Body of pancreas (tissue), 4 donors: ENCODE measurements at regions not wholly inside any gene's neighbourhood (a gene's known extent, or its start where the extent isn't known, plus 50 kb on each side); places are given as distances from the start of the nearest gene placed in this dataset.

Source experiments
- ATAC-seq: fragments of 150-250 bp; one replicate; pipeline ENCODE4 v1.9.1; 2016
- DNase-seq, 4 donors: peaks; one replicate each; pipeline ENCODE4 v3.0.0-alpha.2; 2019
- H3K27ac ChIP-seq, 4 donors: fragments of 200-600 bp; sonication (generic); 1 replicate in 3 of 4; 2 replicates in 1 of 4; pipeline versions ENCODE4 v1.5.1 to v1.6.1; 2016 to 2019; ENCODE audit warnings: mild to moderate bottlenecking in 1 of 4, mixed read lengths in 1 of 4, moderate library complexity in 1 of 4
- H3K27me3 ChIP-seq, 2 donors: fragments of 200-600 bp; sonication (generic); one replicate each; pipeline ENCODE4 v1.6.0; 2016; ENCODE audit warnings: mild to moderate bottlenecking in 1 of 2
- H3K36me3 ChIP-seq, 2 donors: fragments of 200-600 bp; sonication (generic); replicated peaks in 1 of 2; 2 replicates each; pipeline ENCODE4 v1.5.1; 2016; ENCODE audit warnings: low read depth in 2 of 2; ENCODE audit not compliant: insufficient read depth in 1 of 2
- H3K4me1 ChIP-seq: fragments of 200-600 bp; sonication (generic); one replicate; pipeline ENCODE4 v1.6.0; 2016
- H3K4me3 ChIP-seq, 2 donors: fragments of 200-600 bp; sonication (generic); 1 replicate in 1 of 2; 2 replicates in 1 of 2; pipeline ENCODE4 v1.5.1; 2016 to 2019
- H3K9me3 ChIP-seq, 3 donors: fragments of 200-600 bp; sonication (generic); 1 replicate in 2 of 3; 2 replicates in 1 of 3; pipeline ENCODE4 v1.5.1; 2016
- CTCF ChIP-seq, 7 experiments: fragments of 450-650 bp in 4 of 7; fragments of 200-600 bp in 3 of 7; sonication (generic) in 3 of 7; IDR thresholded peaks; one replicate each; pipeline ENCODE4 v1.5.1; 2016 to 2019; ENCODE audit warnings: antibody characterized with exemption in 7 of 7
- POLR2A ChIP-seq, 3 donors: fragments of 450-650 bp; IDR thresholded peaks; one replicate each; pipeline ENCODE4 v1.6.1; 2016; ENCODE audit warnings: antibody characterized with exemption in 3 of 3, mild to moderate bottlenecking in 2 of 3
- WGBS, 2 donors: methylation state at CpG; one replicate each; pipeline ENCODE4 v1.1.5; 2017; 5-methylcytosine and 5-hydroxymethylcytosine counted together
- intact Hi-C: fragments of 100-400 bp; cut with DNase I; formaldehyde crosslinking; loops from one replicate; pipeline ENCODE4 v1.15.1; 2023

- no peak for DNase-seq
- H3K9me3 ChIP-seq = no peaks in the 10 kb centered on the region
- 23 to 24% methylated on average over 2 of the region's 2 CpGs for WGBS, 2 donors
- no peak for ATAC-seq
- H3K4me1 ChIP-seq = no peaks in the 10 kb centered on the region
- no peaks in the 10 kb centered on the region for H3K27me3 ChIP-seq
- no peaks in the 10 kb centered on the region for H3K36me3 ChIP-seq
- intact Hi-C loops = no loop called here
- H3K4me3 ChIP-seq = no peak overlapping the region
- TF ChIP-seq POLR2A (IDR thresholded peaks at IDR 0.05) (no peak), CTCF (IDR thresholded peaks at IDR 0.05) (no peak)
- H3K27ac ChIP-seq = no peak overlapping the region
Observed at GRCh38 chr6:81194374-81194773, 558.1 kb downstream of the TENT5A start.

- DNase-seq = peak in 2 of 4 donors; percentile 5 to 22
- Histone ChIP-seq H3K36me3 (no peaks in the 10 kb centered on the region), H3K4me1 (no peaks in the 10 kb centered on the region), H3K4me3 (no peak overlapping the region), H3K27ac (no peak overlapping the region), H3K27me3 (no peaks in the 10 kb centered on the region), H3K9me3 (no peaks in the 10 kb centered on the region)
- ATAC-seq = peak; percentile 58
- intact Hi-C loops = no loop called here
- WGBS, 2 donors = 42 to 45% methylated on average over 4 of the region's 4 CpGs
- TF ChIP-seq POLR2A (IDR thresholded peaks at IDR 0.05) = no peak
- no peak for TF ChIP-seq CTCF (IDR thresholded peaks at IDR 0.05)
Observed at GRCh38 chr6:81172056-81172740, 580.3 kb downstream of the TENT5A start.

- intact Hi-C loops = no loop called here
- no peak for TF ChIP-seq CTCF (IDR thresholded peaks at IDR 0.05)
- no peak for TF ChIP-seq POLR2A (IDR thresholded peaks at IDR 0.05)
- no peak for ATAC-seq
Observed at GRCh38 chr6:81169166-81169565, 583.3 kb downstream of the TENT5A start.

GRCh38 chr6:81166770-81167169, 585.7 kb downstream of the TENT5A start:
- Histone ChIP-seq H3K27ac (no peak overlapping the region), H3K9me3 (no peaks in the 10 kb centered on the region), H3K4me1 (no peaks in the 10 kb centered on the region), H3K36me3 (no peaks in the 10 kb centered on the region), H3K4me3 (no peak overlapping the region), H3K27me3 (no peaks in the 10 kb centered on the region)
- TF ChIP-seq POLR2A (IDR thresholded peaks at IDR 0.05) (no peak), CTCF (IDR thresholded peaks at IDR 0.05) (no peak)
- DNase-seq = no peak
- intact Hi-C loops = no loop called here
- no peak for ATAC-seq

More at GRCh38 chr6:81169166-81169565, 583.3 kb downstream of the TENT5A start:
- Histone ChIP-seq H3K27ac (no peak overlapping the region), H3K36me3 (no peaks in the 10 kb centered on the region), H3K4me1 (no peaks in the 10 kb centered on the region), H3K27me3 (no peaks in the 10 kb centered on the region), H3K4me3 (no peak overlapping the region), H3K9me3 (no peaks in the 10 kb centered on the region)
- WGBS, 2 donors = 48 to 50% methylated on average over 2 of the region's 2 CpGs
- no peak for DNase-seq

- Histone ChIP-seq H3K9me3 (no peaks in the 10 kb centered on the region), H3K27ac (no peak overlapping the region), H3K27me3 (no peaks in the 10 kb centered on the region), H3K36me3 (no peaks in the 10 kb centered on the region), H3K4me3 (no peak overlapping the region), H3K4me1 (no peaks in the 10 kb centered on the region)
- TF ChIP-seq CTCF (IDR thresholded peaks at IDR 0.05) (no peak), POLR2A (IDR thresholded peaks at IDR 0.05) (no peak)
- WGBS, 2 donors = 45 to 69% methylated on average over 2 of the region's 2 CpGs
- DNase-seq (no peak), ATAC-seq (no peak)
- intact Hi-C loops = no loop called here
Observed at GRCh38 chr6:81158956-81159355, 593.5 kb downstream of the TENT5A start.
